ENCODE measurements at regions not wholly inside any gene's neighbourhood (a gene's known extent, or its start where the extent isn't known, plus 50 kb on each side); places are given as distances from the start of the nearest gene placed in this dataset.

DNA sequence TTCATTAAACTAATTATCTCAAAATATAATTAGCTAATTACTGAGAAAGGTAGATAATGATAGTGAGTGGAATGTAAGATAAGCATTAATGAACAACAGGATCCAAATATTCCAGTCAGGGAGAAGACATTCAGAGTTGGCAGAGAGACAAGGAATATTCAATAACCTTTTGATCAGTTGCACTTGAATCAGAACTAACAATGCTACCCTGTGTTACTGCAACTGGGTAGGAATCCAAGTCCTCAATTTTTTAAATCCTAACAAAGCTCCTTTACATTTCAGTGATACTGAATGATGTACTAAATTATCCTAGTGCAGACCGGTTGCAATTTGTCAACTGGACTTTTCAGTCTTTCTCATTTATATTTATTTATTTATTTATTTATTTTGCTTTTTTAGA, 107.1 kb upstream of the MIR17HG start:
- no peak for TF ChIP-seq CTCF (conservative IDR thresholded peaks at IDR 0.05; ENCODE audit: low read depth)
- CTCF ChIA-PET, result no interaction called here
- no peak overlapping the region for H3K27ac ChIP-seq
- POLR2A ChIA-PET (ENCODE audit: low non-redundant PET), result no interaction called here
- no peak for DNase-seq (ENCODE audit: low spot score)

DNA sequence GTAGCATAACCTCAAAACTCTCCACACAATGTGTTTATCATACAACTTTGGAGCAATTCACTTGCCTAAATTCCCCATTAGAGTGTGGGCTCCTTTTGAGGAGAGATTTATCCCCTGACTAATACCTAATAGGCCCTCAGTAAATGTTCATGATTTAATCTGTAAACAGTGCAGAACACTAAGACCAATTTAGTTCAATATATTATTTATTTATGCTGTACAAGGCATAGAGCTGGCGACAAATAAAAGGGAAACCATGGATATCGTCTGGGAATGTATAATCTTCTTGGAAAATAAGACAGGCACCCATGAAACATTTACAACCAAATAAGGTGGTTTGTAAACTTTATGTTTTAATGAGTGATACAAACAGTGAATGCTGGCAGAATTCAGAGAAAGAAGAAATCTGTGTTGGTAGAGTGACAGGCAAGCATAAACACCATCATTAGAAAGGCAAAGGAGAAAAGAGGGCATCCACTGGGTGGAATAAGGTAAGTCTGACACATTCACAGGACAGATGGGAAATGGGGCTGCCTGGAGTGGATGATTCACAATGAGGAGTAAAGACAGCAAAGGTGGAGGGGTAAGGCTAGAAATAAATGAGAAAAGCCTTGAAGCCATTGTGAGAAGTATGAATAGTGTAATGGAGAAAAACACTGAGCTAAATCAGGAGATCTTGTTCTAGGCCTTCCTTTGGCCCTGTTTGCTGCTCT, 106.1 kb upstream of the MIR17HG start:
- TF ChIP-seq CTCF (conservative IDR thresholded peaks at IDR 0.05; ENCODE audit: low read depth), result no peak
- no peak overlapping the region for H3K27ac ChIP-seq
- DNase-seq (ENCODE audit: low spot score), result no peak
- ChIA-PET POLR2A (ENCODE audit: low non-redundant PET) (no interaction called here), CTCF (no interaction called here)

GRCh38 chr13:91242652-91243051, 104.8 kb upstream of the MIR17HG start:
- DNase-seq (ENCODE audit: low spot score), result no peak

DNA sequence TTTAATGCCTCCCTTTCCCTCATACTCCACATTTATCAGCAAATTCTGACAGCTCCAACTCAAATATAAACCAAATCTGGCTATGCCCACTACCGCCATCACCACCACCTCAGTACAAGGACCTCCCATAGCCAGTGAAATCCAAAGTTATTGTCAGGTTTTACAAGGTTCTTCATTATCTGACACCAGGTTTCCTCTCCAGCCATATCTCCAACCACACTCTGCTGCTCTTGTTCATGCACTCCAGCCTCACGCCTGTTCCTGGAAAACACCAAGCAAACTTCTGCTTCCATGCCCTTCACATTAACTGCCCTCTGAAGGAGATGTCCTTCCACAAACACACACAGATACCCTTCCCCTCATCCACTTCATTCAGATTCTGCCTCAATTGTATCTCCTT, 102.2 kb upstream of the MIR17HG start:
- no peak overlapping the region for H3K27ac ChIP-seq
- TF ChIP-seq CTCF (conservative IDR thresholded peaks at IDR 0.05; ENCODE audit: low read depth), result no peak
- DNase-seq (ENCODE audit: low spot score), result no peak
- ChIA-PET POLR2A (ENCODE audit: low non-redundant PET) (no interaction called here), CTCF (interaction anchor here (0.5 kb wide), 1 partner anchor 36 kb away, joined by 5 read pairs; no protein-coding TSS in a partner anchor)

More at GRCh38 chr13:91242652-91243051, 104.8 kb upstream of the MIR17HG start:
- CTCF ChIA-PET, result no interaction called here
- H3K27ac ChIP-seq, result no peak overlapping the region
- TF ChIP-seq CTCF (conservative IDR thresholded peaks at IDR 0.05; ENCODE audit: low read depth), result no peak
- POLR2A ChIA-PET (ENCODE audit: low non-redundant PET), result no interaction called here

GRCh38 chr13:91247768-91248167, 99.7 kb upstream of the MIR17HG start:
- DNase-seq (ENCODE audit: low spot score), result peak; percentile 4
- POLR2A ChIA-PET (ENCODE audit: low non-redundant PET), result no interaction called here
- CTCF ChIA-PET, result no interaction called here

GRCh38 chr13:91248249-91248648, 99.2 kb upstream of the MIR17HG start:
- no peak overlapping the region for H3K27ac ChIP-seq
- TF ChIP-seq CTCF (conservative IDR thresholded peaks at IDR 0.05; ENCODE audit: low read depth), result no peak
- POLR2A ChIA-PET (ENCODE audit: low non-redundant PET), result no interaction called here
- DNase-seq (ENCODE audit: low spot score), result no peak
- CTCF ChIA-PET, result no interaction called here

More at GRCh38 chr13:91247768-91248167, 99.7 kb upstream of the MIR17HG start:
- TF ChIP-seq CTCF (conservative IDR thresholded peaks at IDR 0.05; ENCODE audit: low read depth), result peak; percentile 18
- no peak overlapping the region for H3K27ac ChIP-seq

Data from RWPE1 (cell line).